Vagina (tissue), 2 donors: ENCODE measurements at regions not wholly inside any gene's neighbourhood (a gene's known extent, or its start where the extent isn't known, plus 50 kb on each side); places are given as distances from the start of the nearest gene placed in this dataset.

ENCODE experiments used
- CTCF ChIP-seq, 3 experiments: fragments of 450-650 bp in 2 of 3; fragments of 200-600 bp in 1 of 3; sonication (generic) in 1 of 3; IDR thresholded peaks; one replicate each; pipeline ENCODE4 v1.5.1; 2017 to 2019; ENCODE audit warnings: antibody characterized with exemption in 3 of 3, mild to moderate bottlenecking in 2 of 3, moderate library complexity in 2 of 3
- POLR2A ChIP-seq, 2 donors: fragments of 450-650 bp; IDR thresholded peaks; one replicate each; pipeline ENCODE4 v1.6.1; 2017; ENCODE audit warnings: antibody characterized with exemption in 2 of 2, mild to moderate bottlenecking in 2 of 2, moderate library complexity in 2 of 2

GRCh38 chr12:22981711-22982110 is 356.7 kb downstream of the ETNK1 start:
- no peak for TF ChIP-seq CTCF (IDR thresholded peaks at IDR 0.05)
- no peak for TF ChIP-seq POLR2A (IDR thresholded peaks at IDR 0.05)
